Muscle layer of colon (tissue), 2 donors: ENCODE measurements at regions not wholly inside any gene's neighbourhood (a gene's known extent, or its start where the extent isn't known, plus 50 kb on each side); places are given as distances from the start of the nearest gene placed in this dataset.

Experiments used
- H3K27ac ChIP-seq: one replicate; pipeline ENCODE4 v1.7.0; 2013; ENCODE audit warnings: low read depth, mild to moderate bottlenecking, low read length, moderate library complexity
- H3K27me3 ChIP-seq, 2 donors: one replicate each; pipeline ENCODE4 v1.7.0; 2013; ENCODE audit warnings: low read length in 2 of 2, mild to moderate bottlenecking in 2 of 2; ENCODE audit not compliant: insufficient read depth in 2 of 2, control insufficient read depth in 1 of 2
- H3K36me3 ChIP-seq: one replicate; pipeline ENCODE4 v1.7.0; 2013; ENCODE audit warnings: mild to moderate bottlenecking, low read length; ENCODE audit not compliant: insufficient read depth
- H3K4me1 ChIP-seq: one replicate; pipeline ENCODE4 v1.7.0; 2013; ENCODE audit warnings: mild to moderate bottlenecking, low read length; ENCODE audit not compliant: insufficient read depth
- H3K4me3 ChIP-seq, 2 donors: one replicate each; pipeline ENCODE4 v1.7.0; 2013; ENCODE audit warnings: low read length in 2 of 2, low read depth in 1 of 2, mild to moderate bottlenecking in 1 of 2, moderate library complexity in 1 of 2
- H3K9ac ChIP-seq: one replicate; pipeline ENCODE4 v1.7.0; 2013; ENCODE audit warnings: low read length
- H3K9me3 ChIP-seq: one replicate; pipeline ENCODE4 v1.7.0; 2013; ENCODE audit warnings: mild to moderate bottlenecking, low read length
- donor health status: abdominal sarcoma.
- donor health status: Adenocarcinoma of cecum.

GRCh38 chr11:19511066-19511412 lies 201.6 kb upstream of the NAV2 start:
- no peak overlapping the region for H3K9ac ChIP-seq
- no peaks in the 10 kb centered on the region for H3K27me3 ChIP-seq
- H3K9me3 ChIP-seq = no peaks in the 10 kb centered on the region
- no peaks in the 10 kb centered on the region for H3K4me1 ChIP-seq
- H3K27ac ChIP-seq = no peak overlapping the region
- H3K4me3 ChIP-seq = no peak overlapping the region
- no peaks in the 10 kb centered on the region for H3K36me3 ChIP-seq

GRCh38 chr11:19510468-19510867 lies 202.2 kb upstream of the NAV2 start:
- Histone ChIP-seq H3K4me3 (no peak overlapping the region), H3K9me3 (no peaks in the 10 kb centered on the region), H3K4me1 (no peaks in the 10 kb centered on the region), H3K36me3 (no peaks in the 10 kb centered on the region), H3K27me3 (no peaks in the 10 kb centered on the region), H3K27ac (no peak overlapping the region), H3K9ac (no peak overlapping the region)

GRCh38 chr11:19509215-19509614 lies 203.4 kb upstream of the NAV2 start:
- Histone ChIP-seq H3K9me3 (no peaks in the 10 kb centered on the region), H3K4me1 (no peaks in the 10 kb centered on the region), H3K27me3 (no peaks in the 10 kb centered on the region), H3K4me3 (no peak overlapping the region), H3K9ac (no peak overlapping the region), H3K27ac (no peak overlapping the region), H3K36me3 (no peaks in the 10 kb centered on the region)

- Histone ChIP-seq H3K9ac (no peak overlapping the region), H3K4me3 (no peak overlapping the region), H3K27me3 (no peaks in the 10 kb centered on the region), H3K9me3 (no peaks in the 10 kb centered on the region), H3K36me3 (no peaks in the 10 kb centered on the region), H3K27ac (no peak overlapping the region), H3K4me1 (no peaks in the 10 kb centered on the region)
These were observed 204.5 kb upstream of the NAV2 start for GRCh38 chr11:19508165-19508564.

GRCh38 chr11:19506816-19507486 lies 205.7 kb upstream of the NAV2 start:
- no peaks in the 10 kb centered on the region for H3K4me1 ChIP-seq
- no peak overlapping the region for H3K9ac ChIP-seq
- no peaks in the 10 kb centered on the region for H3K9me3 ChIP-seq
- H3K36me3 ChIP-seq = no peaks in the 10 kb centered on the region
- no peaks in the 10 kb centered on the region for H3K27me3 ChIP-seq
- no peak overlapping the region for H3K27ac ChIP-seq
- H3K4me3 ChIP-seq = no peak overlapping the region

- H3K9me3 ChIP-seq = no peaks in the 10 kb centered on the region
- no peak overlapping the region for H3K27ac ChIP-seq
- no peak overlapping the region for H3K9ac ChIP-seq
- no peaks in the 10 kb centered on the region for H3K4me1 ChIP-seq
- no peaks in the 10 kb centered on the region for H3K27me3 ChIP-seq
- H3K36me3 ChIP-seq = no peaks in the 10 kb centered on the region
- H3K4me3 ChIP-seq = no peak overlapping the region
These were observed 209.9 kb upstream of the NAV2 start for GRCh38 chr11:19502691-19503253.

GRCh38 chr11:19501631-19502030 lies 211.0 kb upstream of the NAV2 start:
- H3K4me3 ChIP-seq = no peak overlapping the region
- no peaks in the 10 kb centered on the region for H3K27me3 ChIP-seq
- no peaks in the 10 kb centered on the region for H3K9me3 ChIP-seq
- no peaks in the 10 kb centered on the region for H3K36me3 ChIP-seq
- no peaks in the 10 kb centered on the region for H3K4me1 ChIP-seq
- H3K9ac ChIP-seq = no peak overlapping the region
- H3K27ac ChIP-seq = no peak overlapping the region

GRCh38 chr11:19499999-19500398 lies 212.6 kb upstream of the NAV2 start:
- Histone ChIP-seq H3K36me3 (no peaks in the 10 kb centered on the region), H3K4me1 (no peaks in the 10 kb centered on the region), H3K9me3 (no peaks in the 10 kb centered on the region), H3K4me3 (no peak overlapping the region), H3K27me3 (no peaks in the 10 kb centered on the region), H3K9ac (no peak overlapping the region), H3K27ac (no peak overlapping the region)

- no peaks in the 10 kb centered on the region for H3K27me3 ChIP-seq
These were observed 213.5 kb upstream of the NAV2 start for GRCh38 chr11:19499026-19499669.

GRCh38 chr11:19493446-19494213 lies 219.0 kb upstream of the NAV2 start:
- no peaks in the 10 kb centered on the region for H3K4me1 ChIP-seq
- H3K36me3 ChIP-seq = no peaks in the 10 kb centered on the region
- no peak overlapping the region for H3K9ac ChIP-seq
- no peaks in the 10 kb centered on the region for H3K27me3 ChIP-seq
- no peaks in the 10 kb centered on the region for H3K9me3 ChIP-seq
- H3K4me3 ChIP-seq = no peak overlapping the region
- H3K27ac ChIP-seq = no peak overlapping the region

More at GRCh38 chr11:19499026-19499669, 213.5 kb upstream of the NAV2 start:
- no peaks in the 10 kb centered on the region for H3K36me3 ChIP-seq
- no peak overlapping the region for H3K27ac ChIP-seq
- no peaks in the 10 kb centered on the region for H3K4me1 ChIP-seq
- H3K9me3 ChIP-seq = no peaks in the 10 kb centered on the region
- H3K9ac ChIP-seq = no peak overlapping the region
- no peak overlapping the region for H3K4me3 ChIP-seq

- H3K27ac ChIP-seq = no peak overlapping the region
- no peaks in the 10 kb centered on the region for H3K9me3 ChIP-seq
- H3K36me3 ChIP-seq = no peaks in the 10 kb centered on the region
- no peak overlapping the region for H3K9ac ChIP-seq
- H3K4me1 ChIP-seq = no peaks in the 10 kb centered on the region
- H3K27me3 ChIP-seq = no peaks in the 10 kb centered on the region
- H3K4me3 ChIP-seq = no peak overlapping the region
These were observed 230.1 kb upstream of the NAV2 start for GRCh38 chr11:19482319-19483100.
